WERI-Rb-1 (cell line): ENCODE measurements at regions not wholly inside any gene's neighbourhood (a gene's known extent, or its start where the extent isn't known, plus 50 kb on each side); places are given as distances from the start of the nearest gene placed in this dataset.

Experiments used
- DNase-seq: peaks from one replicate; pipeline ENCODE4 v3.0.0-alpha.2; 2020
- H3K27ac ChIP-seq: fragments of 250-450 bp; sonication (Bioruptor Pico); 2 replicates; pipeline ENCODE4 v1.5.1; 2020; ENCODE audit warnings: mild to moderate bottlenecking, moderate library complexity
- H3K27me3 ChIP-seq: fragments of 250-450 bp; sonication (Bioruptor Pico); 2 replicates; pipeline ENCODE4 v1.5.1; 2021; ENCODE audit warnings: mild to moderate bottlenecking, low read depth, moderate library complexity; ENCODE audit not compliant: insufficient read depth, severe bottlenecking
- H3K36me3 ChIP-seq: fragments of 250-450 bp; sonication (Bioruptor Pico); 2 replicates; pipeline ENCODE4 v1.5.1; 2020; ENCODE audit warnings: mild to moderate bottlenecking, moderate library complexity
- H3K4me3 ChIP-seq: 2 replicates; pipeline ENCODE4 v1.5.1; 2011; ENCODE audit warnings: low read depth, mild to moderate bottlenecking, control low read depth, low read length
- H3K9me3 ChIP-seq: fragments of 250-450 bp; sonication (Bioruptor Pico); 2 replicates; pipeline ENCODE4 v1.5.1; 2021; ENCODE audit warnings: mild to moderate bottlenecking, moderate library complexity; ENCODE audit not compliant: severe bottlenecking
- CTCF ChIP-seq: IDR thresholded peaks from 2 replicates; pipeline ENCODE4 v1.5.1; 2011; ENCODE audit warnings: low read depth, mild to moderate bottlenecking, control low read depth, inconsistent platforms, low read length

DNA sequence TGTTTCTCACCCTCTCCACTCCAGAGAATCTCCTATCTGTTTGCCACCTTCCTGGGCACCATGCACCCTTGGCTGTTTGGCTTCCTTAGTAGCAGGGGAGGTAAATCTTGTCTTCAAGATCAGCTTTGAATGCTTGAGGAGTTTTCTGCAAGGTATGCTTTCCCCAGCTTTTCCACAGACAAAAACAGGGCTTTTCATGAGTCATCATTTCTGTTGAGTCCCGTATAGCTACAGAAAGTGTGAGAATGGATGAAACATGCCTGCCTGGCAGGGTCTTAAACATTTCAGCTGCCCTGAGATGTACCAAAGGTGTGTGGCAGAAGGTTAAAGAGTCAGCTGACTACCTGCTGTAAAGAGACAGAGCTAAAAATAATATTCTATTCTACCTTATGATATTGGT, 875.2 kb upstream of the EEF2KMT start:
- H3K36me3 ChIP-seq = no peaks in the 10 kb centered on the region
- no peaks in the 10 kb centered on the region for H3K27me3 ChIP-seq
- peaks cover 3% of the 10 kb centered on the region for H3K9me3 ChIP-seq
- no peak for DNase-seq
- no peak overlapping the region for H3K27ac ChIP-seq
- H3K4me3 ChIP-seq = no peak overlapping the region
- no peak for TF ChIP-seq CTCF

GRCh38 chr16:5971924-5972323, 874.3 kb upstream of the EEF2KMT start:
- Histone ChIP-seq H3K9me3 (peaks cover 3% of the 10 kb centered on the region), H3K4me3 (no peak overlapping the region), H3K27ac (no peak overlapping the region), H3K36me3 (no peaks in the 10 kb centered on the region), H3K27me3 (no peaks in the 10 kb centered on the region)
- no peak for DNase-seq
- no peak for TF ChIP-seq CTCF

DNA sequence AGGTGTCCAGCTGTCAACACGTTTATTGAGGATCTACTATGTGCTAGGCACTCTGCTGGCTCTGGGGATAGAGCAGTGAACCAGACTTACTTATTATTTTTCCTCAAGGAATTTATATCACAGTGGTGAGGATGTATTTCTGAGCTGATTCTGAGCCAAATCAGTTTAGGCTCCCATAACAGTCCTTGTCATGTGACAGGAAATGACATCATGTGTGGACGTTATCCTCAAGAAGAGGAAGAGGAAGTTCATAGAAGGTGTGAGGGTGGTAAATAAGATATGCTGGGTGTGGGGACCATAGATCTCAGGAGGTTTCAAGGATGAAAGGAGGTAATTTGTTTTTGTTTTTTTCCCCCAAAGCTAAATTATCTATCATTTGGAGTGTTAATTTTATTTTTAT, 873.5 kb upstream of the EEF2KMT start:
- no peak overlapping the region for H3K27ac ChIP-seq
- no peak for DNase-seq
- TF ChIP-seq CTCF = no peak

DNA sequence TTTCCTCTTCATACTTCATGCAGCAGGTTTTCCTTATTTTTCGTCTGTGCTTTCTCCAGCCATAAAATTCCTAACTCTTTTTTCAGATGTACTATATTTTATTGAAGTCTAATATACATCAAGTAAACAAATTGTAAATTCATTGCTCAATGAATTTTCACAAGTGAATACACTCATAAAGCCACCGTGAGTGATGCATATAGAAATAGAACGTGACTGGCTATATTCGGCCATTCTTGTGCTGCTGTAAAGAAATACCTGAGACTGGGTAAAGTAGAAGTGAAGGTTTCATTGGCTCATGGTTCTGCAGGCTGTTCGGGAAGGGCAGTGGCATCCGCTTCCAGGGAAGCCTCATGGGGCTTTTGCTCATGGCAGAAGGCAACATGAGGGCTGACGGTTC, 868.4 kb upstream of the EEF2KMT start:
- H3K36me3 ChIP-seq = no peaks in the 10 kb centered on the region
- H3K4me3 ChIP-seq = no peak overlapping the region
- H3K27ac ChIP-seq = no peak overlapping the region
- no peaks in the 10 kb centered on the region for H3K27me3 ChIP-seq
- no peak for TF ChIP-seq CTCF
- DNase-seq = no peak
- peaks cover 3% of the 10 kb centered on the region for H3K9me3 ChIP-seq

More for the DNA sequence above, 873.5 kb upstream of the EEF2KMT start:
- H3K36me3 ChIP-seq = no peaks in the 10 kb centered on the region
- no peak overlapping the region for H3K4me3 ChIP-seq
- H3K27me3 ChIP-seq = no peaks in the 10 kb centered on the region
- H3K9me3 ChIP-seq = peaks cover 3% of the 10 kb centered on the region

DNA sequence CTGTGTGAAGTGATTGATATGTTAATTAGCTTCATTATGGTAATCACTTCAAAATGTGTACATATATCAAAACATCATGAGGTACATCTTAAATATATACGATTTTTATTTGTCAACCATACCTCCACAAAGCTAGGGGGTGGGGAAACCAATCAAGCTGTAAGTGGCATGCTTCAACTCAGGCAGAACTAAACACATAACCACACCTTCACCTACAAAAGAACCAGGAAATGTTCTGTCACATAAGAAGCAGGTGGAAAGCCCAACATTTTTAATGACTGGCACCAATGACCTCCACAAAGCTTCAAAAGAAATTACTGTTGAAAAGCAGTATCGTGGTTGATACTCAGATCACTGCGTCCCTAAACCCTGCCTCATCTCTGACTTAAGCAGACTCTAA, 867.7 kb upstream of the EEF2KMT start:
- H3K4me3 ChIP-seq = no peak overlapping the region
- no peak for DNase-seq
- H3K27me3 ChIP-seq = no peaks in the 10 kb centered on the region
- no peak overlapping the region for H3K27ac ChIP-seq
- TF ChIP-seq CTCF = no peak
- H3K9me3 ChIP-seq = no peaks in the 10 kb centered on the region
- H3K36me3 ChIP-seq = no peaks in the 10 kb centered on the region

- no peaks in the 10 kb centered on the region for H3K9me3 ChIP-seq
- H3K4me3 ChIP-seq = no peak overlapping the region
- no peak overlapping the region for H3K27ac ChIP-seq
- no peak for TF ChIP-seq CTCF
- no peaks in the 10 kb centered on the region for H3K27me3 ChIP-seq
- DNase-seq = no peak
- H3K36me3 ChIP-seq = no peaks in the 10 kb centered on the region
These were observed 853.9 kb upstream of the EEF2KMT start for GRCh38 chr16:5951486-5951885.
